GM12892 (cell line): ENCODE measurements at regions not wholly inside any gene's neighbourhood (a gene's known extent, or its start where the extent isn't known, plus 50 kb on each side); places are given as distances from the start of the nearest gene placed in this dataset.

ENCODE experiments used
- DNase-seq: peaks from one replicate; pipeline ENCODE4 v3.0.0; 2011; ENCODE audit not compliant: insufficient read length
- FAIRE-seq: peaks from 2 replicates; lab custom pipeline; 2011; peaks lifted over from hg19 to GRCh38; lab: Jason Lieb, UNC
- POLR2A ChIP-seq: IDR thresholded peaks from 2 replicates; pipeline ENCODE4 v1.6.1; 2011; ENCODE audit warnings: low read depth, low read length, control low read depth
- POLR2AphosphoS5 ChIP-seq: IDR thresholded peaks from 2 replicates; pipeline ENCODE4 v1.6.1; 2011; ENCODE audit warnings: low read depth, low read length, control low read depth
- TAF1 ChIP-seq: IDR thresholded peaks from 2 replicates; pipeline ENCODE4 v1.6.1; 2011; ENCODE audit warnings: low read depth, mild to moderate bottlenecking, control low read depth, low read length, borderline replicate concordance

- TF ChIP-seq POLR2A (no peak), POLR2AphosphoS5 (no peak), TAF1 (no peak)
- DNase-seq (no peak), FAIRE-seq (no peak)
Observed at GRCh38 chr20:40241596-40242343, 447.3 kb downstream of the MAFB start.

- FAIRE-seq (no peak), DNase-seq (no peak)
- no peak for TF ChIP-seq POLR2AphosphoS5
- TF ChIP-seq POLR2A = no peak
- TF ChIP-seq TAF1 = no peak
Observed at GRCh38 chr20:40238511-40238910, 450.5 kb downstream of the MAFB start.

- FAIRE-seq (no peak), DNase-seq (no peak)
- TF ChIP-seq POLR2A = no peak
- TF ChIP-seq POLR2AphosphoS5 = no peak
- no peak for TF ChIP-seq TAF1
Observed at GRCh38 chr20:40234593-40234992, 454.4 kb downstream of the MAFB start.

- TF ChIP-seq TAF1 = no peak
- TF ChIP-seq POLR2A = no peak
- TF ChIP-seq POLR2AphosphoS5 = no peak
- DNase-seq (no peak), FAIRE-seq (no peak)
Observed at GRCh38 chr20:40233406-40233805, 455.6 kb downstream of the MAFB start.

- DNase-seq = no peak
- TF ChIP-seq POLR2A (no peak), TAF1 (no peak), POLR2AphosphoS5 (no peak)
- FAIRE-seq = no peak
Observed at GRCh38 chr20:40232756-40233155, 456.3 kb downstream of the MAFB start.

GRCh38 chr20:40232273-40232672, 456.8 kb downstream of the MAFB start:
- no peak for TF ChIP-seq POLR2A
- no peak for TF ChIP-seq POLR2AphosphoS5
- TF ChIP-seq TAF1 = no peak
- no peak for FAIRE-seq

DNA sequence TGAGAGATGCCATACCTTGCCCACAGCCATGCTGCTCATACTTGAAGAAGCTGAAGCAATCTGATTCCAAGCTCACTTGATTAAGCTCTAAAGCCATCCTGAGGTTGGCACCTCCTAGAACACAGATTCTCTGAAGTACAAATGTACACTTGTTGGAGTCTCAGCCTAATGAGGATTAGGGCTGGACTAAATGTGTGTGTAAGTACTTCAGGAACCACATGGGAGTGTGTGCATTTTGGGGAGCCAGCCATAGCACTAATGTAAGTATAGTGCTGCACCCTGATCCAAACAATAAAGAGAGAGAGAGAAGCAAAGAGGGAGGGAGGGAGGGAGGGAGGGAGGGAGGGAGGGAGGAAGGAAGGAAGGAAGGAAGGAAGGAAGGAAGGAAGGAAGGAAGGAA, 458.6 kb downstream of the MAFB start:
- DNase-seq (no peak), FAIRE-seq (no peak)
- TF ChIP-seq POLR2A = no peak
- no peak for TF ChIP-seq POLR2AphosphoS5
- TF ChIP-seq TAF1 = no peak

More at GRCh38 chr20:40232273-40232672, 456.8 kb downstream of the MAFB start:
- no peak for DNase-seq

DNA sequence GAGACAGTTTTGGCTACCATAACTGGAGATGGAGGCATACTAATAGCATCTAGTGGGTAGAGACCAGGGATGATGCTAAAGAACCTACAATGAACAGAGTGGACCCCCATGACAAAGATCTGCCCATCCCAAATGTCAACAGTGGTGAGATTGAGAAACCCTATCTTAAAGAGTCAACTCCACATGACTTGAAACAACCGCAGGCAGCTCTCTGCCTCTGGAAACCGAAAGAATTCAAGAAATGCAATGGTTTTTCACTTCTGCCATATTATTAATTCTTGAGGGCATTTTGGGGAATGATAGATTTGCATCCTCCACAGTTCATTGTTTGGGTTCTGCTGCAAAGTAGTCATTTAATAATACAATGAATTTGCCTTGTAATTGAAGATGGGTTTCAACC, 463.4 kb downstream of the MAFB start:
- FAIRE-seq = no peak
- TF ChIP-seq POLR2AphosphoS5 (no peak), TAF1 (no peak), POLR2A (no peak)
- DNase-seq = no peak

- FAIRE-seq (no peak), DNase-seq (no peak)
- no peak for TF ChIP-seq TAF1
- TF ChIP-seq POLR2AphosphoS5 = no peak
- no peak for TF ChIP-seq POLR2A
Observed at GRCh38 chr20:40223810-40224209, 465.2 kb downstream of the MAFB start.

DNA sequence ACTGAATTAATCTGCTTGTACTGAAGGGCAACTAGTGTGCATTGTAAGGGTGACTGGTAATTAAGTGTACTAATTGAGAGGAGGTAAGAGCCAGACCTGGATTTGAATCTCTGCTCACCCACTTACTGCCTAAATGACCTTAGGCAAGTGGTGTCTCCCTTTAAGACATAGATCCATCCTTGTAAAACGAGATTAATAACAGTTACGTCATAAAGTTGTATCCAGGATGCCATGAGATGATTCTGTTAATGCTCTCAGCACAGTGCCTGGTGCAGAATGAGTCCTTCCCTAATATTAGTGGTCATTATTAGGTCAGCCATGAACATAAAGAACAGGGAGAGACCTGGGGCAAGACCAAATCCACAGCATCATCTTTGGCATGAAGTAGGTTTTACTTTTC, 470.1 kb downstream of the MAFB start:
- FAIRE-seq (no peak), DNase-seq (no peak)
- TF ChIP-seq POLR2A = no peak
- no peak for TF ChIP-seq POLR2AphosphoS5
- no peak for TF ChIP-seq TAF1

GRCh38 chr20:40218316-40218969, 470.6 kb downstream of the MAFB start:
- no peak for FAIRE-seq
- TF ChIP-seq POLR2AphosphoS5 = no peak
- TF ChIP-seq POLR2A = no peak
- no peak for TF ChIP-seq TAF1
- DNase-seq = no peak

DNA sequence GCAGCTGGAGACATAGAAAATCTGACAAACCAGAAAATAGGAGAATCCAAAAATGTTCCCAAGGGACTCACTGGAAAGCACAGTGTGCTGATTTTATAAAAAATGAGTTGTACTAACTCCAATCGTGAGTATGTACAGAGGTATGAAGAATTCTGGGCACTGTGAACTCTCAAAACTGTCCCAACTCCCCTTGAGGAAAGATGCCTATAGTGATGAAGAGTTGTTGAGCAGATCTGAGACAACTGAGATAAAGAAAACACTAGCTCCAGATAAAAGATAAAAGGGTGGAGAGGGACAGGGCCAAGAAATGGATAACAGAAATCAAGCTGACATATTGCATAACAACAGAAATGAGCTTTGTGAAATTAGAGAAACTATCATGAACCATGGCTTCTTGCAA, 481.4 kb downstream of the MAFB start:
- DNase-seq (no peak), FAIRE-seq (no peak)
- TF ChIP-seq TAF1 = no peak
- TF ChIP-seq POLR2AphosphoS5 = no peak
- TF ChIP-seq POLR2A = no peak

DNA sequence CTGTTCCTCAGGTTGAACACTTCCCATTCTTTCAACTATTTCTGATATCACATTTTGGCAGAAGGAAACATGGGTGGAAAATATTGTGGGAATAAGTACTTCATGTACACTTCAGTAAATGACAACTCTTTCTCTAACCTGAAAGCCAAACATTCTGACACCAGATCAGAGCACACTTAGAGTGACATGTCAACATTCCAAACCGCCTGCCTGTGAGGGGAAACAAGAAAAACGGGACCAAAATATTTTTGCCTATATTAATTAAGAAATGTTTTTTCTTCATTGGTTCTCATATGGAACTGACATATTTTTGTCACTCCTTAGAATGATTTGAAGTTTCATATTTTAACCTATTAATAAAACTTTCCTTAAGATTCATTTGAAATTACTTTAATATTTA, 483.1 kb downstream of the MAFB start:
- FAIRE-seq (no peak), DNase-seq (no peak)
- TF ChIP-seq TAF1 (no peak), POLR2A (no peak), POLR2AphosphoS5 (no peak)
